Caco-2 (cell line): ENCODE measurements at regions not wholly inside any gene's neighbourhood (a gene's known extent, or its start where the extent isn't known, plus 50 kb on each side); places are given as distances from the start of the nearest gene placed in this dataset.

Experiments used
- BruUV-seq: library from RNA; stranded (reverse); fragments of 400-500 nt; replicated peaks from 2 replicates; lab custom pipeline; 2021; lab: Mats Ljungman, UMichigan
- CTCF ChIA-PET: fragments of 300-600 bp; sonication (Branson Sonifier 250); formaldehyde crosslinking; loops from one replicate; lab custom pipeline; 2022; ENCODE audit warnings: antibody characterized with exemption; lab: Charles Lee
- POLR2A ChIA-PET: fragments of 300-600 bp; sonication (Branson Sonifier 250); formaldehyde crosslinking; loops from one replicate; lab custom pipeline; 2022; ENCODE audit warnings: antibody characterized with exemption; lab: Charles Lee
- DNase-seq, 2 experiments: peaks; one replicate each; pipeline versions ENCODE4 v3.0.0 to v3.0.0-alpha.2; 2020 to 2022
- H3K27me3 ChIP-seq: replicated peaks from 2 replicates; pipeline ENCODE4 v1.6.0; 2011; ENCODE audit warnings: low read length; ENCODE audit not compliant: control insufficient read depth, insufficient read depth
- H3K36me3 ChIP-seq: 2 replicates; pipeline ENCODE4 v1.5.1; 2011; ENCODE audit warnings: low read length; ENCODE audit not compliant: control insufficient read depth, insufficient read depth
- H3K4me1 ChIP-seq: fragments of 250-450 bp; sonication (Bioruptor Pico); 2 replicates; pipeline ENCODE4 v1.5.1; 2020; ENCODE audit warnings: mild to moderate bottlenecking
- H3K4me3 ChIP-seq: 2 replicates; pipeline ENCODE4 v1.5.1; 2011; ENCODE audit warnings: low read depth, mild to moderate bottlenecking, control low read depth, low read length
- H3K9me3 ChIP-seq: fragments of 250-450 bp; sonication (Bioruptor Pico); 2 replicates; pipeline ENCODE4 v1.5.1; 2020; ENCODE audit warnings: mild to moderate bottlenecking, moderate library complexity
- H3K27ac Mint-ChIP-seq: one replicate; pipeline ENCODE4 v1.8.0; 2022; ENCODE audit warnings: mixed read lengths; ENCODE audit not compliant: unreplicated experiment
- H3K27me3 Mint-ChIP-seq: one replicate; pipeline ENCODE4 v1.8.0; 2022; ENCODE audit warnings: mixed read lengths; ENCODE audit not compliant: insufficient read depth, unreplicated experiment
- H3K36me3 Mint-ChIP-seq: one replicate; pipeline ENCODE4 v1.8.0; 2022; ENCODE audit warnings: mild to moderate bottlenecking, mixed read lengths; ENCODE audit not compliant: insufficient read depth, unreplicated experiment
- H3K4me1 Mint-ChIP-seq: one replicate; pipeline ENCODE4 v1.8.0; 2022; ENCODE audit warnings: low read depth, mixed read lengths; ENCODE audit not compliant: unreplicated experiment
- H3K4me3 Mint-ChIP-seq: one replicate; pipeline ENCODE4 v1.8.0; 2022; ENCODE audit warnings: mild to moderate bottlenecking, moderate library complexity, mixed read lengths; ENCODE audit not compliant: unreplicated experiment
- H3K9me3 Mint-ChIP-seq: one replicate; pipeline ENCODE4 v1.8.0; 2022; ENCODE audit warnings: mixed read lengths; ENCODE audit not compliant: unreplicated experiment
- intact Hi-C: fragments of 100-400 bp; cut with micrococcal nuclease; formaldehyde crosslinking; loops from one replicate; pipeline ENCODE4 v1.10.0; 2022; ENCODE audit not compliant: unreplicated experiment
- TF ChIP-seq, protein P1 (sequence below), 2 experiments: fragments of 200-600 bp in 1 of 2; IDR thresholded peaks; 1 replicate in 1 of 2; 2 replicates in 1 of 2; pipeline versions ENCODE4 v1.5.1 to v1.8.0; 2011 to 2022; ENCODE audit warnings: antibody characterized with exemption in 1 of 2, control low read depth in 1 of 2, inconsistent platforms in 1 of 2, low read depth in 1 of 2, low read length in 1 of 2, mild to moderate bottlenecking in 1 of 2, moderate library complexity in 1 of 2; ENCODE audit not compliant: insufficient read depth in 1 of 2, severe bottlenecking in 1 of 2, unreplicated experiment in 1 of 2

DNA sequence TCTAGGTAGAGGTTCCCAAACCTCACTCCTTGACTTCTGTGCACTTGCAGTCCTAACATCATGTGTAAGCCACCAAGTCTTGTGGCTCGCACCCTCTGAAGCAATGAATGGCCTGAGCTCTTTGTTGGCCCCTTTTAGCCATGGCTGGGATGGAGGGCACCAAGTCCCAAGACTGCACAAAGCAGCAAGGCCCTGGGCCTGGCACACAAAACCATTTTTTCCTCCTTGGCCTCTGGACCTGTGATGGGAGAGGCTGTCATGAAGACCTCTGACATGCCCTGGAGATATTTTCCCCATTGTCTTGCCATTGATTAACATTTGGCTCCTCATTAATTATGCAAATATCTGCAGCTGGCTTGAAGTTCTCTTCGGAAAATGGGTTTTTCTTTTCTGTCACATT is 60.3 kb upstream of the MALRD1 start:
- Mint-ChIP-seq H3K4me1 (no peaks in the 10 kb centered on the region), H3K9me3 (peaks cover 33% of the 10 kb centered on the region), H3K4me3 (no peak overlapping the region), H3K27me3 (no peaks in the 10 kb centered on the region), H3K27ac (no peak overlapping the region), H3K36me3 (no peaks in the 10 kb centered on the region)
- Histone ChIP-seq H3K4me3 (no peak overlapping the region), H3K27me3 (no peaks in the 10 kb centered on the region), H3K4me1 (no peaks in the 10 kb centered on the region), H3K36me3 (no peaks in the 10 kb centered on the region), H3K9me3 (peaks cover 23% of the 10 kb centered on the region)
- intact Hi-C loops = no loop called here
- ChIA-PET POLR2A (no interaction called here), CTCF (no interaction called here)
- TF ChIP-seq, protein P1, sequence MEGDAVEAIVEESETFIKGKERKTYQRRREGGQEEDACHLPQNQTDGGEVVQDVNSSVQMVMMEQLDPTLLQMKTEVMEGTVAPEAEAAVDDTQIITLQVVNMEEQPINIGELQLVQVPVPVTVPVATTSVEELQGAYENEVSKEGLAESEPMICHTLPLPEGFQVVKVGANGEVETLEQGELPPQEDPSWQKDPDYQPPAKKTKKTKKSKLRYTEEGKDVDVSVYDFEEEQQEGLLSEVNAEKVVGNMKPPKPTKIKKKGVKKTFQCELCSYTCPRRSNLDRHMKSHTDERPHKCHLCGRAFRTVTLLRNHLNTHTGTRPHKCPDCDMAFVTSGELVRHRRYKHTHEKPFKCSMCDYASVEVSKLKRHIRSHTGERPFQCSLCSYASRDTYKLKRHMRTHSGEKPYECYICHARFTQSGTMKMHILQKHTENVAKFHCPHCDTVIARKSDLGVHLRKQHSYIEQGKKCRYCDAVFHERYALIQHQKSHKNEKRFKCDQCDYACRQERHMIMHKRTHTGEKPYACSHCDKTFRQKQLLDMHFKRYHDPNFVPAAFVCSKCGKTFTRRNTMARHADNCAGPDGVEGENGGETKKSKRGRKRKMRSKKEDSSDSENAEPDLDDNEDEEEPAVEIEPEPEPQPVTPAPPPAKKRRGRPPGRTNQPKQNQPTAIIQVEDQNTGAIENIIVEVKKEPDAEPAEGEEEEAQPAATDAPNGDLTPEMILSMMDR (IDR thresholded peaks at IDR 0.05; ENCODE audit: insufficient read depth in 1 of 2, low read depth in 1 of 2, low read length in 1 of 2, severe bottlenecking in 1 of 2, unreplicated experiment in 1 of 2) = no peak
- no TSS peak for BruUV-seq
- no peak for DNase-seq
